DMS114 treated with DMSO at 0.1 percent for 48 hours (cell line): ENCODE measurements at regions not wholly inside any gene's neighbourhood (a gene's known extent, or its start where the extent isn't known, plus 50 kb on each side); places are given as distances from the start of the nearest gene placed in this dataset.

Experiments used
- DNase-seq: peaks from one replicate; lab custom pipeline; 2025; ENCODE audit not compliant: unreplicated experiment; lab: John Stamatoyannopoulos, UW

DNA sequence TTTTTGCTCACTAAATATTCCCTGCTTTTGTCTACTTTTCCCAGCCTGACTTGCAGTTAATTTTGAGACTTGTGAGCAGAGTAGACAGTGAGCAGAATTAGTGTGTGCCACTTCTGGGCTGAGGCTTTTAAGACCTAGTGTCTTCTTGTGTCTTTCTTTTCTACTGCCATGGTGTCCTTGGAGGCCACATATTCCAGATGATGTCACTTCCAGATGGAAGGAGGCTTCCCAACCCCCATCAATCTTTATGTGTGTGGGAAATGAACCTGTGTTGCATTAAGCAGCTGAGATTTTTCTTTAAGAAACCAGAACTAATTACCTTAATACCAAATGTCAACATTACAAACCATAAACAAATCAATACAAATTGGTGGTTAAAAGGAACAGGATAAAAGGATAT, 774.7 kb upstream of the ROBO1 start:
- no peak for DNase-seq

- no peak for DNase-seq
Observed at GRCh38 chr3:80537680-80538079, 769.9 kb upstream of the ROBO1 start.

DNA sequence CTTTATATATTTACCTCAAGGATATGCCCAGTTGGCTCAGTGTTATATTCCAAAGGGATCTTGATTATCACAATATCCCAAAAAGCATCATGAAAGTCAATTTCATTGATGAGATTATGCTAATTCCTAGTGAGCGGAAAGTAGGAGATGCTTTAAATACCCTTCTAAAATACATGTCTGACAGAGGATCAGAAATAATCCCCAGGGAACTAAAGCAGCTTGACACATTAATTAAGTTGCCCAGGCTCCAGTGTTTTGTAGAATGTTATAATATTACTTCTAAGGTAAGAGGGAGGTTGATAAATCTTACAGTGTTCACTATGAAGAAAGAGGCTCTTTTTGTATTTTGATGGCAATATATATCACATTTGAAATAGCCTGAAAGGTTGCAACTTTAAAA, 767.5 kb upstream of the ROBO1 start:
- DNase-seq, result no peak

GRCh38 chr3:80533553-80533952, 765.8 kb upstream of the ROBO1 start:
- DNase-seq, result no peak

- no peak for DNase-seq
Observed at GRCh38 chr3:80526153-80526552, 758.4 kb upstream of the ROBO1 start.

DNA sequence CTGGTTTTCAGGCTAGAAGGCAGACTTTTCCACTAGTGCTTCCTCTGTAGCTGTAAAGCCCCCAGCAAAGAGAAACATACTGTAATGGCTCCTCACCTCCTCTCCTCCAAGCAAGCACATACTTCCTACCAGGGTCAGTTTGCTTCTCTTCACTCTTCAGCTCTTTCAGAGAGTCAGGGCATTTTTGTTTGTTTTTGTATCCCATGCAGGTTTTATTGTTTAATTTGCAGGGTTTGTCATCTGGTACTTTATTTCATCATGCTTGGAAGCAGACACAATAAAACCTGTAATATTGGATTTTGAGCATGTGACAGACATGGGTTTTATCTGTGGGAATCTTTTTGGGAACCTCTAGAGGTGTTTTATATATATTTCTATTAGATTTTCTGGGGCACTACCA, 753.3 kb upstream of the ROBO1 start:
- DNase-seq, result no peak

GRCh38 chr3:80519436-80519835, 751.6 kb upstream of the ROBO1 start:
- DNase-seq, result no peak

- no peak for DNase-seq
Observed at GRCh38 chr3:80496452-80496851, 728.7 kb upstream of the ROBO1 start.

DNA sequence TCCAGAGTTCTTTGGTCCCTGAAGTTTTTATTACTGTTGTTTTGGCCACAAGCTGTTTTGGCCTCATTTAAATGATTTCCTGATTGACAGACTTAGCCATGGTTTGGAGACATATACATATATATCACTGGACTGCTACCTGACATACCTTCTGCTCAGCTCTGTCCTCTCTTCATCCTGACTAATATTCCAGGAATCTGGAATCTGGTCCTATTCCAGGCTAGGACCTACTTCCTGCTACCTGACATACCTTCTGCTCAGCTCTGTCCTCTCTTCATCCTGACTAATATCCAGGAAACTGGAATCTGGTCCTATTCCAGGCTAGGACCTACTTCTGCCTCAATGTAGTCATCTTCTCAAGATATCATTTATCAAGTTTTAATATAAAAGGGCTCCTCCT, 724.4 kb upstream of the ROBO1 start:
- no peak for DNase-seq

GRCh38 chr3:80472961-80473360, 705.2 kb upstream of the ROBO1 start:
- DNase-seq, result no peak

DNA sequence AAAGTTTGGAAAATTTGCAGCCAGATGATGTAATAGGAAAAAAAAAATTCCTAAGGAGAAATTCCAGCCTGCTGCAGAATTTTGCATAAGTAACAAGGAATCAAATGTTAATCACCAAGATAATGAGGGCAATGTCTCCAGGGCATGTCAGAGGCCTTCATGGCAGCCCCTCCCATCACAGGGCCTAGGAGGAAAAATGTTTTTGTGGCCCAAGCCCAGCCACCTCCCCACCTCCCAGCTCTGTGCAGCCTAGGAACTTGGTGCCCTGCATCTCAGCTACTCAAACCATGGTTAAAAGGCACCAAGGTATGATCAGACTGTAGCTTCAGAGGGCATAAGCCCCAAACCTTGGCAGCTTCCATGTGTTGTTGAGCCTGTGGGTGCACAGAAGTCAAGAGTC, 704.7 kb upstream of the ROBO1 start:
- DNase-seq, result no peak

GRCh38 chr3:80470433-80470832, 702.6 kb upstream of the ROBO1 start:
- no peak for DNase-seq

GRCh38 chr3:80465746-80466145, 697.9 kb upstream of the ROBO1 start:
- DNase-seq, result no peak

- DNase-seq, result no peak
Observed at GRCh38 chr3:80451393-80451792, 683.6 kb upstream of the ROBO1 start.

DNA sequence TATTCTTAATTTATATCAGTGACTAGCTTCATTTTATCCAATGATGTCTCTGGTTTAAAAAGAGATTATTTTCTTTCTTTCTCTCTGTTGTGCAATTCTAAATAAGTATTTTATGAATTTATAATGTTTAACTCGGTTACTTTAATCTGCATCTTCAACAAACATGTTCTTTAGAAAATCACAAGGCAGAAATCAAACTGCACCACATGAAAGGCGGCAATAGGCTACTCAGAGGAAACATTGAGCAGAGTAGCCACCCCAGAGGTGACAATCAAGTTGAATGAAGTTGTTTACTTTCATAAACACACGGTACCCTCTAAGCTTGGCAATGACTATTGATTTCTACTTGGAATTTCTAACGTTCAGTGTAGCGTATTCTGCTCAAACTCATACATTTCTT, 677.8 kb upstream of the ROBO1 start:
- no peak for DNase-seq

GRCh38 chr3:80445053-80445452, 677.3 kb upstream of the ROBO1 start:
- no peak for DNase-seq

GRCh38 chr3:80439490-80439889, 671.7 kb upstream of the ROBO1 start:
- no peak for DNase-seq

DNA sequence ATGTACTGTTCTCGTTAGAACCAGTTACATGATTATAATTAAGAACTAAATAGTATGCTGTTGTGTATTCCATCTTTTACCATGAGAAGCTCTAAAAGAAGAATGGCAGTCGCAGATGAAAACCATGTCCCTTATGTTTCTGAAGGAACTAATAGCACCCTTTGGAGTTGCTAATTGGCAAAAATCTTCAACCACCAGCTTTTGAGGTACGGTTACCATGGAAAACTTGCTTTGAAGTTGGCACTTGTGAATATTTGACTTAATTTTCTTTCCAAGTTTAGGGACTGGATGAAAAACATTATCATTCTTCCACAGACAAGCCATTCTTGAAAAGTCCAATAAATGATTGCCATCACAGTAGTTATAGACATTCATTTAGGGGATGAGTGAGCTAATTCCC, 666.6 kb upstream of the ROBO1 start:
- no peak for DNase-seq

GRCh38 chr3:80424951-80425350, 657.2 kb upstream of the ROBO1 start:
- no peak for DNase-seq

DNA sequence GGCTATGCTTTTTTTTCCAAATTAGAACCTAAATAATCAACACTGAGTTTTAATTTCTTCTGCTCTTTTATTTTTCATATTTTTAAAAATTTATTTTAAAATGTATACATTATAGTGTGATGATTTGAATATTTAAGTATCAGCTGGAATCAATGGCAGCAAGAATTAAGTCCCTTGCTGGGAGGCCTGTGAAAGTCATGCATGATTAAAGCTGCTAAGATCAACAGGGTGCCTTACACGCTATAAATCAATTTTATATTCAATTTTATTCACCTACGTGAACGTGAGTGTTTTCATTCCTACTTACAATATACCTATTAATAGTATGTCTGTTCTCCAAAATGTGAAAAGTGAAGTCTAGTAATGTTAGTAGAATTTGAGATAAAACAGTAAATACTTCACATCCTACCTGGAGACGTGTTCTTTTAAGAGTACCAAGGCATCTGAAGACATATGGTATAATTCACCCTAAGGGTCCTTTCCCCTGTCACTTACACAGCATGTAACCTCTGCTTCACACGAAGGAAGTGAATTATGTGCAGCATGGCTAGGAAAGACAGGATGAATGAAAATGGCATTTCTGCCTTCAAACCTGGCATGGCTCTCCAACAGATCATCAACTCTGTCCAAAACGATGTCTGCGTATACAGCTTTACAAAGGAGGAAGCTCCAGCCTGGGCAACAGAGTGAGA, 640.4 kb upstream of the ROBO1 start:
- DNase-seq, result no peak

GRCh38 chr3:80405618-80406017, 637.8 kb upstream of the ROBO1 start:
- no peak for DNase-seq

- DNase-seq, result no peak
Observed at GRCh38 chr3:80395023-80395422, 627.2 kb upstream of the ROBO1 start.

DNA sequence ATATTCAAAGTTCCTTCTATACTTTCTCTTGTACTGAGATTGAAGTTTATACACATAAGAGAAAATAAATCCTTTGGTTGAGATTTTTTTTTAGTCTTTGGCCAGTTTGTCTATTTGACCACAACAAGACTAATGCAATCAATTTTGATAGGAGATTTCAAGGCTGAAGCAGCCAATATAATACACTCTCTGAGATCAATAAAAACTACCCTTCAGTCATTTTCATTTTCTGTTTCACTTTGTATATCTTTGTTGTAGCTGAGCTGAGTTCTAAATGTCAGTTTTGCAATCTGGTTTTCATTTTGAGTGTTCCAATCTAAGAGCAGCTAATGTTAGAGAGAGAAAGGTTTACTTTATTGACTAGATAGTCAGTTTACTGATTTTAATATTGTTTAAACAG, 623.8 kb upstream of the ROBO1 start:
- no peak for DNase-seq

DNA sequence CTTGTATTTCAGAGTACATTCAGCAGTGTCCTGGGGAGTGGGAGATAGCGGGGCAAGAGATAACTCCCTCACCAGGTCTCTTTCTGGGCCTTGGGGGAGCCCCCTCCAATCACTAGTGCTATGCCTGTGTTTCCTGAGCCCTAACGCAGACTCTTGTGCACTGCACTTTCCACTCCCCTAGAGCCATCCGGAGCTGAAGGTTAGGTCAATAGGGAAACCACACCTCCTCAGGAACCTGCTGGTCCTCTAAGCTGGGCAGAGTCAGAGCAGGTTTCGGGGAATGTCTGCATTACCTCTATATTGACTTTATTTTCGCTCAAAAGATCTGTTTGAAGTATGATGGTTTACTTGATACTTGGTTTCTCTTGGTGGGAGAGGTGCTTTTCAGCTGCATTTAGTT, 617.0 kb upstream of the ROBO1 start:
- DNase-seq, result no peak
